Testis (tissue), 2 donors: ENCODE measurements at regions not wholly inside any gene's neighbourhood (a gene's known extent, or its start where the extent isn't known, plus 50 kb on each side); places are given as distances from the start of the nearest gene placed in this dataset.

Experiments used
- DNase-seq: peaks from one replicate; pipeline ENCODE4 v3.0.0-alpha.2; 2019
- H3K27ac ChIP-seq, 2 donors: fragments of 200-600 bp; sonication (generic); one replicate each; pipeline ENCODE4 v1.5.1; 2019
- H3K27me3 ChIP-seq: fragments of 200-600 bp; sonication (generic); one replicate; pipeline ENCODE4 v1.5.1; 2019
- H3K36me3 ChIP-seq: fragments of 200-600 bp; sonication (generic); one replicate; pipeline ENCODE4 v1.5.1; 2017; ENCODE audit warnings: low read depth; ENCODE audit errors: missing control alignments
- H3K4me1 ChIP-seq: fragments of 200-600 bp; sonication (generic); one replicate; pipeline ENCODE4 v1.5.1; 2019
- H3K4me3 ChIP-seq, 2 donors: fragments of 200-600 bp; sonication (generic); one replicate each; pipeline ENCODE4 v1.5.1; 2017 to 2019
- H3K9me3 ChIP-seq: fragments of 200-600 bp; sonication (generic); one replicate; pipeline ENCODE4 v1.5.1; 2017
- CTCF ChIP-seq, 3 experiments: fragments of 450-650 bp in 2 of 3; fragments of 200-600 bp in 1 of 3; sonication (generic) in 1 of 3; IDR thresholded peaks; one replicate each; pipeline ENCODE4 v1.5.1; 2016 to 2019; ENCODE audit warnings: antibody characterized with exemption in 3 of 3, mild to moderate bottlenecking in 2 of 3, moderate library complexity in 1 of 3
- POLR2A ChIP-seq: fragments of 450-650 bp; IDR thresholded peaks from one replicate; pipeline ENCODE4 v1.6.1; 2017; ENCODE audit warnings: antibody characterized with exemption, mild to moderate bottlenecking, moderate library complexity
- WGBS, 2 donors: methylation state at CpG; one replicate each; pipeline ENCODE4 v1.1.5; 2018; 5-methylcytosine and 5-hydroxymethylcytosine counted together
- intact Hi-C: fragments of 100-400 bp; cut with DNase I; formaldehyde crosslinking; loops from one replicate; pipeline ENCODE4 v1.15.1; 2023; ENCODE audit warnings: low total_unique reads

GRCh38 chr3:124627501-124627908 is 102.7 kb upstream of the UMPS start:
- H3K9me3 ChIP-seq: no peaks in the 10 kb centered on the region
- peak; percentile 25 for DNase-seq
- H3K4me1 ChIP-seq: peaks cover 4% of the 10 kb centered on the region
- TF ChIP-seq POLR2A (no peak), CTCF (IDR thresholded peaks at IDR 0.05) (no peak)
- no peaks in the 10 kb centered on the region for H3K36me3 ChIP-seq
- no peak overlapping the region for H3K27ac ChIP-seq
- intact Hi-C loops: no loop called here
- no peaks in the 10 kb centered on the region for H3K27me3 ChIP-seq
- no peak overlapping the region for H3K4me3 ChIP-seq
- 36 to 46% methylated on average over 6 of the region's 6 CpGs for WGBS, 2 donors

- H3K27ac ChIP-seq: no peak overlapping the region
- DNase-seq: no peak
- intact Hi-C loops: no loop called here
- H3K9me3 ChIP-seq: no peaks in the 10 kb centered on the region
- no peaks in the 10 kb centered on the region for H3K27me3 ChIP-seq
- no peaks in the 10 kb centered on the region for H3K36me3 ChIP-seq
- WGBS, 2 donors: 64 to 79% methylated on average over 4 of the region's 4 CpGs
- H3K4me1 ChIP-seq: peaks cover 4% of the 10 kb centered on the region
- H3K4me3 ChIP-seq: no peak overlapping the region
- TF ChIP-seq POLR2A (no peak), CTCF (IDR thresholded peaks at IDR 0.05) (no peak)
Observed at GRCh38 chr3:124628863-124629262, 101.4 kb upstream of the UMPS start.

- no peaks in the 10 kb centered on the region for H3K27me3 ChIP-seq
- H3K4me3 ChIP-seq: no peak overlapping the region
- no peak for DNase-seq
- H3K36me3 ChIP-seq: no peaks in the 10 kb centered on the region
- no peak for TF ChIP-seq CTCF (IDR thresholded peaks at IDR 0.05)
- no peak for TF ChIP-seq POLR2A
- no peaks in the 10 kb centered on the region for H3K9me3 ChIP-seq
- no peak overlapping the region for H3K27ac ChIP-seq
- peaks cover 4% of the 10 kb centered on the region for H3K4me1 ChIP-seq
- 90 to 95% methylated on average over 2 of the region's 2 CpGs for WGBS, 2 donors
- intact Hi-C loops: no loop called here
Observed at GRCh38 chr3:124629497-124629896, 100.8 kb upstream of the UMPS start.

- no peak overlapping the region for H3K4me3 ChIP-seq
- H3K27me3 ChIP-seq: no peaks in the 10 kb centered on the region
- TF ChIP-seq POLR2A: no peak
- no peak for TF ChIP-seq CTCF (IDR thresholded peaks at IDR 0.05)
- H3K27ac ChIP-seq: no peak overlapping the region
- H3K36me3 ChIP-seq: no peaks in the 10 kb centered on the region
- WGBS, 2 donors: 93 to 98% methylated on average over 5 of the region's 5 CpGs
- no peak for DNase-seq
- intact Hi-C loops: no loop called here
- no peaks in the 10 kb centered on the region for H3K9me3 ChIP-seq
- H3K4me1 ChIP-seq: peaks cover 7% of the 10 kb centered on the region
Observed at GRCh38 chr3:124630960-124631359, 99.3 kb upstream of the UMPS start.

- TF ChIP-seq CTCF (IDR thresholded peaks at IDR 0.05) (no peak), POLR2A (no peak)
- Histone ChIP-seq H3K27me3 (no peaks in the 10 kb centered on the region), H3K9me3 (no peaks in the 10 kb centered on the region), H3K4me3 (no peak overlapping the region), H3K27ac (no peak overlapping the region), H3K4me1 (peaks cover 11% of the 10 kb centered on the region), H3K36me3 (no peaks in the 10 kb centered on the region)
- intact Hi-C loops: no loop called here
- DNase-seq: no peak
- WGBS, 2 donors: 93 to 98% methylated on average over 5 of the region's 5 CpGs
Observed at GRCh38 chr3:124631727-124632126, 98.5 kb upstream of the UMPS start.
